ENCODE measurements at regions not wholly inside any gene's neighbourhood (a gene's known extent, or its start where the extent isn't known, plus 50 kb on each side); places are given as distances from the start of the nearest gene placed in this dataset.

- no peaks in the 10 kb centered on the region for H3K4me1 ChIP-seq
- DNase-seq, result no peak
- intact Hi-C loops (cut with DNase I; ENCODE audit: low total_unique reads), result no loop called here
- H3K36me3 ChIP-seq (ENCODE audit: low read depth, missing control alignments), result no peaks in the 10 kb centered on the region
- 0 to 38% methylated on average over 1 of the region's 1 CpG for WGBS, 2 donors
- no peak overlapping the region for H3K4me3 ChIP-seq
- H3K9me3 ChIP-seq, result no peaks in the 10 kb centered on the region
- no peak for TF ChIP-seq CTCF (IDR thresholded peaks at IDR 0.05)
- no peak for TF ChIP-seq POLR2A (IDR thresholded peaks at IDR 0.05)
- no peak overlapping the region for H3K27ac ChIP-seq
- H3K27me3 ChIP-seq, result no peaks in the 10 kb centered on the region
Measured at GRCh38 chr3:87329065-87329464, 52.7 kb upstream of the POU1F1 start.

Small RNA genes in the stretch of these regions (small RNA-seq; reads per million reads assigned to genes)
- 0 reads per million in 2 donors for gene RNU6-873P
- 0 reads per million in 2 donors for gene RNU6ATAC6P
